ENCODE measurements at regions not wholly inside any gene's neighbourhood (a gene's known extent, or its start where the extent isn't known, plus 50 kb on each side); places are given as distances from the start of the nearest gene placed in this dataset.

DNA sequence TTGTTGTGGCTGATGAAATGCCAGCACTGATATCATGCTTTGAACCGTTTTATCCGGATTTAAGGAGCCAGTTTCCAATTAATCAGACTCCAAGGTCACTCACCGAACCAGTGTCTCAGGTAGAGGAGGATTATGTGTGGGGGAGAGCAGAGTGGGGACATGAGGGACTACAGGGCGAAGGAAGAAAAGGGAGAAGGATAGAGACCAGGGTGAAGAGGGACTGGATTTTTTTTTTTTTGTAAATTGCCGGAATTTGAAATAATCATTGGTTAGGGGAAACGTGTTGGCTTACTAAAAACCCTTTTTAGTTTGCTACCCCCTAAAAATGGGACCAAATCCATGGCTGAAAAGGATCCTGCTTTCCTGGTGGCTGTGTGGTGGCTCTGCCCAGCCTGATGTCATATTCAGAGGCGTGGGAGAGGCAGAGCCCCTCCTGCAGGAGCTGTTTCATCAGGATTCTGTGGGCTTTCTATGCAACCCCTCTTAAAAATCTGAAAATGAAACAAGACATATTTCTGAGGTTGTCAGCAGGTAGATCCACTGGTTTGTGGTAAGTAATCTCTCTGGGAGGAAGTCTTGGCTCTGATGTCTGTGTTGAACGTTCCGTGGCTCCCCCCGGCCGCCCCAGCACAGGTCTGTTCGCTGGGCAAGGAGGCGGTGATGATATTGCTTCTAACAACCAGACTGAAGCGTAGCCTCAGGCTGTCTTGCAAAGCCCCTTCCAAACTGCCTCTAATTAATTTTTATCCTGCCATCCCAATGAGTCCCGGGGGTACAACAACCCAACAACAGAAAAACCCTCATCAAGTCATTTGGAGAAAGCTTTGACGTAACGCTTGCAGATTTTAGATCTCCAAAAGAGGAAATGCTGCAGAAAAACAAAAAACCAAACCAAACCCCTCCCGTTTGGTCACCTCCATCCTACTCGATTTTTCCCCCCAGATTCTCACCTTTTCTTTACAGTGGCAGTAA, 143.0 kb upstream of the ZFHX3 start:
- peak; percentile 73 for ATAC-seq
- H3K4me1 ChIP-seq (ENCODE audit: control insufficient read depth, insufficient read depth, low read length) = no peaks in the 10 kb centered on the region
- no peaks in the 10 kb centered on the region for H3K79me2 ChIP-seq (ENCODE audit: control insufficient read depth, insufficient read depth, low read length)
- POLR2A ChIA-PET = no interaction called here
- SMC1A ChIA-PET (ENCODE audit: uncharacterized antibody, unreplicated experiment) = interaction anchor here (1.0 to 1.1 kb wide), 2 partner anchors 8 to 358 kb away, joined by 3 to 5 read pairs; no protein-coding TSS in a partner anchor
- H4K20me1 ChIP-seq (ENCODE audit: control insufficient read depth, insufficient read depth) = no peaks in the 10 kb centered on the region
- no peaks in the 10 kb centered on the region for H3K9me3 ChIP-seq (replicated peaks; ENCODE audit: control insufficient read depth, insufficient read depth, low read length)
- no peaks in the 10 kb centered on the region; a peak in 1 of 4 replicates for H3K27me3 ChIP-seq (replicated peaks in 1 of 2; ENCODE audit: control insufficient read depth in 2 of 2, insufficient read depth in 2 of 2, low read length in 1 of 2)
- peak overlapping the region; percentile 11; the same call in 1 of the 2 replicates for H3K4me2 ChIP-seq (ENCODE audit: control insufficient read depth, insufficient read depth)
- BruUV-seq (replicated peaks) = no TSS peak
- in situ Hi-C loops (cut with MboI) = loop anchor here (10.0 kb wide), 1 partner anchor 696 kb away; no protein-coding TSS in a partner anchor
- DNase-seq (ENCODE audit: low read depth, low spot score) = no peak
- H3K36me3 ChIP-seq (ENCODE audit: control insufficient read depth in 2 of 2, insufficient read depth in 2 of 2, low read length in 1 of 2) = no peaks in the 10 kb centered on the region
- FAIRE-seq = no peak
- no peak overlapping the region for H3K4me3 ChIP-seq
- no peak overlapping the region; the same call in 1 of the 2 replicates for H2AFZ ChIP-seq (ENCODE audit: control insufficient read depth, low read depth, low read length)
- intact Hi-C loops (cut with micrococcal nuclease; ENCODE audit: unreplicated experiment) = loop anchor here (10.0 kb wide), 3 partner anchors 156 to 1066 kb away; no protein-coding TSS in a partner anchor
- WGBS (ENCODE audit: insufficient coverage, insufficient replicate concordance, low lambda C conversion rate, missing lambda C conversion rate) = 29% methylated on average over 19 of the region's 19 CpGs
- no peak overlapping the region for H3K27ac ChIP-seq (ENCODE audit: control insufficient read depth, insufficient read depth)
- CTCF ChIA-PET = no interaction called here
- H3K9ac ChIP-seq (ENCODE audit: control insufficient read depth, insufficient read depth, low read length) = no peak overlapping the region
- RAD21 ChIA-PET (ENCODE audit: unreplicated experiment) = no interaction called here
- TF ChIP-seq, protein P1, sequence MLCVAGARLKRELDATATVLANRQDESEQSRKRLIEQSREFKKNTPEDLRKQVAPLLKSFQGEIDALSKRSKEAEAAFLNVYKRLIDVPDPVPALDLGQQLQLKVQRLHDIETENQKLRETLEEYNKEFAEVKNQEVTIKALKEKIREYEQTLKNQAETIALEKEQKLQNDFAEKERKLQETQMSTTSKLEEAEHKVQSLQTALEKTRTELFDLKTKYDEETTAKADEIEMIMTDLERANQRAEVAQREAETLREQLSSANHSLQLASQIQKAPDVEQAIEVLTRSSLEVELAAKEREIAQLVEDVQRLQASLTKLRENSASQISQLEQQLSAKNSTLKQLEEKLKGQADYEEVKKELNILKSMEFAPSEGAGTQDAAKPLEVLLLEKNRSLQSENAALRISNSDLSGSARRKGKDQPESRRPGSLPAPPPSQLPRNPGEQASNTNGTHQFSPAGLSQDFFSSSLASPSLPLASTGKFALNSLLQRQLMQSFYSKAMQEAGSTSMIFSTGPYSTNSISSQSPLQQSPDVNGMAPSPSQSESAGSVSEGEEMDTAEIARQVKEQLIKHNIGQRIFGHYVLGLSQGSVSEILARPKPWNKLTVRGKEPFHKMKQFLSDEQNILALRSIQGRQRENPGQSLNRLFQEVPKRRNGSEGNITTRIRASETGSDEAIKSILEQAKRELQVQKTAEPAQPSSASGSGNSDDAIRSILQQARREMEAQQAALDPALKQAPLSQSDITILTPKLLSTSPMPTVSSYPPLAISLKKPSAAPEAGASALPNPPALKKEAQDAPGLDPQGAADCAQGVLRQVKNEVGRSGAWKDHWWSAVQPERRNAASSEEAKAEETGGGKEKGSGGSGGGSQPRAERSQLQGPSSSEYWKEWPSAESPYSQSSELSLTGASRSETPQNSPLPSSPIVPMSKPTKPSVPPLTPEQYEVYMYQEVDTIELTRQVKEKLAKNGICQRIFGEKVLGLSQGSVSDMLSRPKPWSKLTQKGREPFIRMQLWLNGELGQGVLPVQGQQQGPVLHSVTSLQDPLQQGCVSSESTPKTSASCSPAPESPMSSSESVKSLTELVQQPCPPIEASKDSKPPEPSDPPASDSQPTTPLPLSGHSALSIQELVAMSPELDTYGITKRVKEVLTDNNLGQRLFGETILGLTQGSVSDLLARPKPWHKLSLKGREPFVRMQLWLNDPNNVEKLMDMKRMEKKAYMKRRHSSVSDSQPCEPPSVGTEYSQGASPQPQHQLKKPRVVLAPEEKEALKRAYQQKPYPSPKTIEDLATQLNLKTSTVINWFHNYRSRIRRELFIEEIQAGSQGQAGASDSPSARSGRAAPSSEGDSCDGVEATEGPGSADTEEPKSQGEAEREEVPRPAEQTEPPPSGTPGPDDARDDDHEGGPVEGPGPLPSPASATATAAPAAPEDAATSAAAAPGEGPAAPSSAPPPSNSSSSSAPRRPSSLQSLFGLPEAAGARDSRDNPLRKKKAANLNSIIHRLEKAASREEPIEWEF (IDR thresholded peaks at IDR 0.05; ENCODE audit: insufficient replicate concordance, low read depth, low read length) = no peak
- TF ChIP-seq MEF2B (IDR thresholded peaks at IDR 0.05; ENCODE audit: partially characterized antibody, poor library complexity, severe bottlenecking) = peak; percentile 54
- TF ChIP-seq, protein P2, sequence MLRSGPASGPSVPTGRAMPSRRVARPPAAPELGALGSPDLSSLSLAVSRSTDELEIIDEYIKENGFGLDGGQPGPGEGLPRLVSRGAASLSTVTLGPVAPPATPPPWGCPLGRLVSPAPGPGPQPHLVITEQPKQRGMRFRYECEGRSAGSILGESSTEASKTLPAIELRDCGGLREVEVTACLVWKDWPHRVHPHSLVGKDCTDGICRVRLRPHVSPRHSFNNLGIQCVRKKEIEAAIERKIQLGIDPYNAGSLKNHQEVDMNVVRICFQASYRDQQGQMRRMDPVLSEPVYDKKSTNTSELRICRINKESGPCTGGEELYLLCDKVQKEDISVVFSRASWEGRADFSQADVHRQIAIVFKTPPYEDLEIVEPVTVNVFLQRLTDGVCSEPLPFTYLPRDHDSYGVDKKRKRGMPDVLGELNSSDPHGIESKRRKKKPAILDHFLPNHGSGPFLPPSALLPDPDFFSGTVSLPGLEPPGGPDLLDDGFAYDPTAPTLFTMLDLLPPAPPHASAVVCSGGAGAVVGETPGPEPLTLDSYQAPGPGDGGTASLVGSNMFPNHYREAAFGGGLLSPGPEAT (IDR thresholded peaks at IDR 0.05; ENCODE audit: low read depth) = no peak
- peak; percentile 59; the same call in 1 of the 2 replicates for TF ChIP-seq IRF4 (IDR thresholded peaks at IDR 0.05; ENCODE audit: low read depth, low read length)
- TF ChIP-seq ETV6 (conservative IDR thresholded peaks at IDR 0.05 in 1 of 2, IDR thresholded peaks at IDR 0.05 in 1 of 2; ENCODE audit: borderline replicate concordance in 1 of 2, low read depth in 1 of 2) = no peak
- TF ChIP-seq, protein P3, sequence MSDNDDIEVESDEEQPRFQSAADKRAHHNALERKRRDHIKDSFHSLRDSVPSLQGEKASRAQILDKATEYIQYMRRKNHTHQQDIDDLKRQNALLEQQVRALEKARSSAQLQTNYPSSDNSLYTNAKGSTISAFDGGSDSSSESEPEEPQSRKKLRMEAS (IDR thresholded peaks at IDR 0.05; ENCODE audit: low read depth, low read length) = no peak
- TF ChIP-seq HDAC6 (IDR thresholded peaks at IDR 0.05; ENCODE audit: unreplicated experiment) = no peak
- peak; percentile 58; a peak in 3 of 4 replicates for TF ChIP-seq IKZF2 (IDR thresholded peaks at IDR 0.05)
- TF ChIP-seq KAT2A (conservative IDR thresholded peaks at IDR 0.05; ENCODE audit: control insufficient read depth, low read depth, low read length) = no peak
- TF ChIP-seq MTA3 (IDR thresholded peaks at IDR 0.05; ENCODE audit: borderline replicate concordance, low read length) = no peak
- TF ChIP-seq EP300 (IDR thresholded peaks at IDR 0.05; ENCODE audit: borderline replicate concordance in 1 of 2, control insufficient read depth in 1 of 2, low read depth in 2 of 2, low read length in 2 of 2) = peak in 1 of 2 experiments; percentile 76; a peak in 1 of 4 replicates
- TF ChIP-seq EED (IDR thresholded peaks at IDR 0.05; ENCODE audit: low read depth) = no peak
